ENCODE measurements at regions not wholly inside any gene's neighbourhood (a gene's known extent, or its start where the extent isn't known, plus 50 kb on each side); places are given as distances from the start of the nearest gene placed in this dataset.
A peak's percentile ranks its signal among the peaks of the same experiment; 100 is the strongest.

- TF ChIP-seq, protein P1, sequence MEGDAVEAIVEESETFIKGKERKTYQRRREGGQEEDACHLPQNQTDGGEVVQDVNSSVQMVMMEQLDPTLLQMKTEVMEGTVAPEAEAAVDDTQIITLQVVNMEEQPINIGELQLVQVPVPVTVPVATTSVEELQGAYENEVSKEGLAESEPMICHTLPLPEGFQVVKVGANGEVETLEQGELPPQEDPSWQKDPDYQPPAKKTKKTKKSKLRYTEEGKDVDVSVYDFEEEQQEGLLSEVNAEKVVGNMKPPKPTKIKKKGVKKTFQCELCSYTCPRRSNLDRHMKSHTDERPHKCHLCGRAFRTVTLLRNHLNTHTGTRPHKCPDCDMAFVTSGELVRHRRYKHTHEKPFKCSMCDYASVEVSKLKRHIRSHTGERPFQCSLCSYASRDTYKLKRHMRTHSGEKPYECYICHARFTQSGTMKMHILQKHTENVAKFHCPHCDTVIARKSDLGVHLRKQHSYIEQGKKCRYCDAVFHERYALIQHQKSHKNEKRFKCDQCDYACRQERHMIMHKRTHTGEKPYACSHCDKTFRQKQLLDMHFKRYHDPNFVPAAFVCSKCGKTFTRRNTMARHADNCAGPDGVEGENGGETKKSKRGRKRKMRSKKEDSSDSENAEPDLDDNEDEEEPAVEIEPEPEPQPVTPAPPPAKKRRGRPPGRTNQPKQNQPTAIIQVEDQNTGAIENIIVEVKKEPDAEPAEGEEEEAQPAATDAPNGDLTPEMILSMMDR (IDR thresholded peaks at IDR 0.05; ENCODE audit: insufficient read depth, low read length, poor library complexity, severe bottlenecking), result no peak
- Histone ChIP-seq H3K27me3 (replicated peaks; ENCODE audit: control insufficient read depth, insufficient read depth, low read length) (no peaks in the 10 kb centered on the region), H3K4me3 (replicated peaks; ENCODE audit: low read depth, low read length) (no peak overlapping the region), H3K36me3 (ENCODE audit: control insufficient read depth, insufficient read depth, low read length) (no peaks in the 10 kb centered on the region)
- no peak for DNase-seq (ENCODE audit: extremely low read depth, insufficient read length)
These were observed 559.0 kb downstream of the PDCD6IP start for GRCh38 chr3:34357461-34357860.

DNA sequence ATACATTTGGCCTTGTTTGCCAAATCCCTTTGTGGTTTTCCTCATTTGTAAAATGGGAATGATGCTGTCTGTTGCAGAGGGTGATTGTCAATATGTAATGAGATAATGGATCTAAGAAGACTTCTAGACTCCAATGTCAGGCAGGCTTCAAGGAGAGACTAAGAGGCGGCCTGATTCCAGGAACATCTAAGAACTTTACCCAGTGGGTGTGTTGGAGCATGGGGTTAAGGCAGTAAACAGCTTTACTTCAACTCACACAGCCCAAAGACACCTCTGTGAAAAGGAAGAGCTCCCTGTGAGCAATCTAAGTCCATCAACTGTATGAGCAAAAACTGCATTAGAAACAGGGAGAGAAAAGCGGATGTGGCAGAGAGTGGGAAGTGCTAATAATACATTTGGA lies 560.6 kb downstream of the PDCD6IP start:
- TF ChIP-seq, protein P1 (IDR thresholded peaks at IDR 0.05; ENCODE audit: insufficient read depth, low read length, poor library complexity, severe bottlenecking), result no peak
- no peak for DNase-seq (ENCODE audit: extremely low read depth, insufficient read length)
- H3K4me3 ChIP-seq (replicated peaks; ENCODE audit: low read depth, low read length), result no peak overlapping the region

DNA sequence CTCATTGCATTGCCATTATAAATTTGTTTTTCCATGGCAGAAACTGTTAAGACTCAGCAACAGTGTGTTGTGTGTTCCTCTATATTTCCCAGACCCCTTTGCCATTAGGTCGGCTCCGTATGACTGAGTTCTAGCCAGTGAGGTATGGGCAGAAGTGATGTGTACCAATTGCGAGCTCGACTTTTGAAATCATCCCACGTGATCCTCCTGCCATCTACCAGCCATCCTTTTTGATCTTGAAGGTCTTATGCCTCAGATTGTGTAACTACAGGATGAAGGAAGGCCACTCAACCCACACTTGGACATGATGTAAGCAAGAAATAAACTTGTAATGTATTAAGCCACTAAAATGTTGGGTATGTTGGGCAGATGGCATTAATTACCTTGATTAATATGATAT lies 562.3 kb downstream of the PDCD6IP start:
- TF ChIP-seq, protein P1 (IDR thresholded peaks at IDR 0.05; ENCODE audit: insufficient read depth, low read length, poor library complexity, severe bottlenecking), result no peak
- Histone ChIP-seq H3K4me3 (replicated peaks; ENCODE audit: low read depth, low read length) (no peak overlapping the region), H3K27me3 (replicated peaks; ENCODE audit: control insufficient read depth, insufficient read depth, low read length) (no peaks in the 10 kb centered on the region), H3K36me3 (ENCODE audit: control insufficient read depth, insufficient read depth, low read length) (no peaks in the 10 kb centered on the region)
- no peak for DNase-seq (ENCODE audit: extremely low read depth, insufficient read length)

More for the DNA sequence above, 560.6 kb downstream of the PDCD6IP start:
- Histone ChIP-seq H3K36me3 (ENCODE audit: control insufficient read depth, insufficient read depth, low read length) (no peaks in the 10 kb centered on the region), H3K27me3 (replicated peaks; ENCODE audit: control insufficient read depth, insufficient read depth, low read length) (no peaks in the 10 kb centered on the region)

GRCh38 chr3:34361921-34362320 lies 563.5 kb downstream of the PDCD6IP start:
- no peaks in the 10 kb centered on the region for H3K27me3 ChIP-seq (replicated peaks; ENCODE audit: control insufficient read depth, insufficient read depth, low read length)
- no peak overlapping the region for H3K4me3 ChIP-seq (replicated peaks; ENCODE audit: low read depth, low read length)
- peak; percentile 56 for DNase-seq (ENCODE audit: extremely low read depth, insufficient read length)
- H3K36me3 ChIP-seq (ENCODE audit: control insufficient read depth, insufficient read depth, low read length), result no peaks in the 10 kb centered on the region
- TF ChIP-seq, protein P1 (IDR thresholded peaks at IDR 0.05; ENCODE audit: insufficient read depth, low read length, poor library complexity, severe bottlenecking), result no peak

DNA sequence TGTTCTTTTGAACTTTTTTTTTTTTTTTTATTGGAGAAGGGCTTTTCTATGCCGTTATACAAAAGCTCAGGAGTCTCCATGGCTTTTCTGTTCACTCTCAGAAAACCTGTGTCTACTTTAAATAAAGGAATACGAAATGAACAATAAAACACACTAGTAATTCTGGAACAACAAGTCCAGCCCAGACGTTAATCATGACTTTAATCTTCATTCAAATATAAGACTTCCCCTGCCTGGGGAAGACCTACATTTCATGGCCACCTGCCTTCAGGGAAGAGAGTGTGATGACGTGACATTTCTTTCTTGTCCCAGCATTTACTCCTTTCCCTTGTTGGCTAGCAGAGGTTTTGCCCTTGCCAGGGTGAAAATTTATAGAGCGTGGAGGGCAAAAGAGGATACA lies 564.5 kb downstream of the PDCD6IP start:
- H3K36me3 ChIP-seq (ENCODE audit: control insufficient read depth, insufficient read depth, low read length), result no peaks in the 10 kb centered on the region
- TF ChIP-seq, protein P1 (IDR thresholded peaks at IDR 0.05; ENCODE audit: insufficient read depth, low read length, poor library complexity, severe bottlenecking), result no peak
- DNase-seq (ENCODE audit: extremely low read depth, insufficient read length), result no peak
- no peaks in the 10 kb centered on the region for H3K27me3 ChIP-seq (replicated peaks; ENCODE audit: control insufficient read depth, insufficient read depth, low read length)
- H3K4me3 ChIP-seq (replicated peaks; ENCODE audit: low read depth, low read length), result no peak overlapping the region

- Histone ChIP-seq H3K4me3 (replicated peaks; ENCODE audit: low read depth, low read length) (no peak overlapping the region), H3K36me3 (ENCODE audit: control insufficient read depth, insufficient read depth, low read length) (no peaks in the 10 kb centered on the region), H3K27me3 (replicated peaks; ENCODE audit: control insufficient read depth, insufficient read depth, low read length) (no peaks in the 10 kb centered on the region)
- TF ChIP-seq, protein P1 (IDR thresholded peaks at IDR 0.05; ENCODE audit: insufficient read depth, low read length, poor library complexity, severe bottlenecking), result no peak
- no peak for DNase-seq (ENCODE audit: extremely low read depth, insufficient read length)
These were observed 565.5 kb downstream of the PDCD6IP start for GRCh38 chr3:34363881-34364280.

Data from GM06990 (cell line).